Omental fat pad (tissue), 3 donors: ENCODE measurements at regions not wholly inside any gene's neighbourhood (a gene's known extent, or its start where the extent isn't known, plus 50 kb on each side); places are given as distances from the start of the nearest gene placed in this dataset.
"Not testable (repeated sequence)": the region's sequence is repeated elsewhere in the genome, so short reads cannot be mapped to it uniquely, and the experiment has no call there.

Experiments used
- ATAC-seq: fragments of 150-250 bp; one replicate; pipeline ENCODE4 v1.9.1; 2016; ENCODE audit warnings: mild to moderate bottlenecking, moderate library complexity; ENCODE audit not compliant: low FRiP score
- DNase-seq: peaks from one replicate; pipeline ENCODE4 v3.0.0-alpha.2; 2019; ENCODE audit warnings: low spot score
- CTCF ChIP-seq, 3 donors: fragments of 450-650 bp; IDR thresholded peaks; one replicate each; pipeline ENCODE4 v1.5.1; 2016 to 2017; ENCODE audit warnings: antibody characterized with exemption in 3 of 3, mild to moderate bottlenecking in 3 of 3, moderate library complexity in 2 of 3

GRCh38 chr14:105912641-105913180 lies 386.3 kb downstream of the TMEM121 start:
- DNase-seq: no peak
- TF ChIP-seq CTCF (IDR thresholded peaks at IDR 0.05): no peak
- no peak for ATAC-seq

GRCh38 chr14:105913221-105913620 lies 386.8 kb downstream of the TMEM121 start:
- no peak for TF ChIP-seq CTCF (IDR thresholded peaks at IDR 0.05)
- DNase-seq (no peak), ATAC-seq (no peak)

- ATAC-seq (no peak), DNase-seq (no peak)
- TF ChIP-seq CTCF (IDR thresholded peaks at IDR 0.05): no peak
These were observed 387.5 kb downstream of the TMEM121 start for GRCh38 chr14:105913861-105914260.

- DNase-seq, ATAC-seq: not testable (repeated sequence)
These were observed 387.9 kb downstream of the TMEM121 start for GRCh38 chr14:105914281-105914680.

GRCh38 chr14:105914738-105915385 lies 388.5 kb downstream of the TMEM121 start:
- DNase-seq: no peak
- TF ChIP-seq CTCF (IDR thresholded peaks at IDR 0.05): no peak

GRCh38 chr14:105915546-105915945 lies 389.2 kb downstream of the TMEM121 start:
- not testable (repeated sequence) for DNase-seq, ATAC-seq

More at GRCh38 chr14:105914738-105915385, 388.5 kb downstream of the TMEM121 start:
- no peak for ATAC-seq

GRCh38 chr14:105917136-105917932 lies 391.0 kb downstream of the TMEM121 start:
- DNase-seq, ATAC-seq: not testable (repeated sequence)

DNA sequence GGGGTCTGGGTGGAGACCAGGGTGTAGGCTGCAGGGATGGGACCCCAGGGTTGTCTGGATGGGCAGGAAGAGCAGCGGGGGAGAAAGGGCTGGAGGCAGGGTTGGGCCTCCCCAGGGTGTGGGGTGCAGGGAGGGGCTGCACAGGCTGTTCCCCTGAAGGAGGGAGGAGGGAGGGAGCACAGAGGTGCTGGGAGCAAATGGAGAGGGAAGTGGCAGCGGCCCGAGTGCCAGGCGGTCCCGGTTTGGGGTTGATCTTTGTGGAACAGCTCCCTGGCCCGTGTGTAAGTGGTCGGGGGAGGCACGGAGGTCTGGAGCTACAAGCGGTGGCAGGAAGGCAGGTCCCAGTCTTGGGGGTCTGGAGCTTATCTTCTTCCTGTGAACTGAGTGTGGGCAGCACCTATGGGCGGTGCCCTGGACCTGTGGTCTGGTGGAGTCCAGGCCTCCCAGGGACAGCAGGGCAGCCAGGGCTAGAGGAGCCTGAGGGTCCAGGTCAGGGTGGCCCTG lies 391.6 kb downstream of the TMEM121 start:
- no peak for ATAC-seq
- no peak for DNase-seq
- no peak for TF ChIP-seq CTCF (IDR thresholded peaks at IDR 0.05)
